ENCODE measurements at regions not wholly inside any gene's neighbourhood (a gene's known extent, or its start where the extent isn't known, plus 50 kb on each side); places are given as distances from the start of the nearest gene placed in this dataset.

DNA sequence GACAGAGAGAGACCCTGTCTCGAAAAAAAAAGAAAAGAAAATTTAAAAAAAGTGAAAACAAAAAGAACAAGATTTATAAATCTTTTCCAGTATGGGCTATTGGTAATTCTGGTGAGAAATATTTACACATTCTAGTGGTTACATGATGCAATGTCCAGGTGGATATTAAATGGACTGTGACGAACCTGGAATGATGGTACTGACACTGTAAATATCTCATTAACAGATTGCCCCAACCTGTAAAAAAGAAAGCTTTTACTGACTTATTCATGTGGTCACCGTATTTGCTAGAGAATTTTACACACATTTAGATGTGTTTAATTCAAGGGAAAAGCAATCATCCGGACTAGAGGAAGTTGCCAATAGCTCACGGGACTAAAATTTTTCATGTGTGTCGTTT, 162.1 kb upstream of the LRIG1 start:
- TF ChIP-seq, protein P1, sequence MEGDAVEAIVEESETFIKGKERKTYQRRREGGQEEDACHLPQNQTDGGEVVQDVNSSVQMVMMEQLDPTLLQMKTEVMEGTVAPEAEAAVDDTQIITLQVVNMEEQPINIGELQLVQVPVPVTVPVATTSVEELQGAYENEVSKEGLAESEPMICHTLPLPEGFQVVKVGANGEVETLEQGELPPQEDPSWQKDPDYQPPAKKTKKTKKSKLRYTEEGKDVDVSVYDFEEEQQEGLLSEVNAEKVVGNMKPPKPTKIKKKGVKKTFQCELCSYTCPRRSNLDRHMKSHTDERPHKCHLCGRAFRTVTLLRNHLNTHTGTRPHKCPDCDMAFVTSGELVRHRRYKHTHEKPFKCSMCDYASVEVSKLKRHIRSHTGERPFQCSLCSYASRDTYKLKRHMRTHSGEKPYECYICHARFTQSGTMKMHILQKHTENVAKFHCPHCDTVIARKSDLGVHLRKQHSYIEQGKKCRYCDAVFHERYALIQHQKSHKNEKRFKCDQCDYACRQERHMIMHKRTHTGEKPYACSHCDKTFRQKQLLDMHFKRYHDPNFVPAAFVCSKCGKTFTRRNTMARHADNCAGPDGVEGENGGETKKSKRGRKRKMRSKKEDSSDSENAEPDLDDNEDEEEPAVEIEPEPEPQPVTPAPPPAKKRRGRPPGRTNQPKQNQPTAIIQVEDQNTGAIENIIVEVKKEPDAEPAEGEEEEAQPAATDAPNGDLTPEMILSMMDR (IDR thresholded peaks at IDR 0.05) = no peak
- no peak for TF ChIP-seq EZH2 (IDR thresholded peaks at IDR 0.05; ENCODE audit: borderline replicate concordance, insufficient read depth, low read depth, low read length, poor library complexity, severe bottlenecking)

Data from B cell (primary cell).